SK-N-SH treated with all-trans-retinoic acid at 6 μM for 48 hours (cell line): ENCODE measurements at regions not wholly inside any gene's neighbourhood (a gene's known extent, or its start where the extent isn't known, plus 50 kb on each side); places are given as distances from the start of the nearest gene placed in this dataset.

Source experiments
- ATAC-seq: fragments of 200-7000 bp; cut with Tn5 transposase; 3 replicates; pipeline ENCODE4 v1.9.1; 2020; ENCODE audit warnings: mild to moderate bottlenecking, moderate library complexity
- ARNTL ChIP-seq: fragments of 450-650 bp; formaldehyde crosslinking; IDR thresholded peaks from 2 replicates; pipeline ENCODE4 v1.5.0; 2020; ENCODE audit warnings: low read depth, mild to moderate bottlenecking, moderate library complexity, borderline replicate concordance
- BACH2 ChIP-seq: fragments of 250-450 bp; sonication (Bioruptor Pico); IDR thresholded peaks from 2 replicates; pipeline ENCODE4 v1.9.0; 2021; ENCODE audit warnings: mild to moderate bottlenecking, borderline replicate concordance
- CREB5 ChIP-seq: fragments of 250-450 bp; sonication (Bioruptor Pico); IDR thresholded peaks from 2 replicates; pipeline ENCODE4 v1.5.1; 2020; ENCODE audit warnings: low read depth, mild to moderate bottlenecking, moderate library complexity
- CSDC2 ChIP-seq: fragments of 250-450 bp; sonication (Bioruptor Pico); IDR thresholded peaks from 2 replicates; pipeline ENCODE4 v1.5.0; 2020; ENCODE audit warnings: mild to moderate bottlenecking, moderate library complexity
- CSRNP3 ChIP-seq: fragments of 250-450 bp; sonication (Bioruptor Pico); IDR thresholded peaks from 2 replicates; pipeline ENCODE4 v1.5.1; 2021; ENCODE audit warnings: mild to moderate bottlenecking, moderate library complexity
- ESRRG ChIP-seq: fragments of 250-450 bp; sonication (Bioruptor Pico); IDR thresholded peaks from 2 replicates; pipeline ENCODE4 v1.6.1; 2021; ENCODE audit warnings: mild to moderate bottlenecking
- GLIS3 ChIP-seq: fragments of 250-450 bp; sonication (Bioruptor Pico); IDR thresholded peaks from 2 replicates; pipeline ENCODE4 v1.5.0; 2020; ENCODE audit warnings: mild to moderate bottlenecking, moderate library complexity
- ISL1 ChIP-seq: fragments of 250-450 bp; sonication (Bioruptor Pico); IDR thresholded peaks from 2 replicates; pipeline ENCODE4 v2.1.2; 2022; ENCODE audit warnings: mild to moderate bottlenecking, moderate library complexity
- OSR1 ChIP-seq: fragments of 250-450 bp; sonication (Bioruptor Pico); IDR thresholded peaks from 2 replicates; pipeline ENCODE4 v1.8.0; 2022; ENCODE audit warnings: moderate library complexity, mild to moderate bottlenecking, inconsistent platforms
- PPARA ChIP-seq: fragments of 250-450 bp; sonication (Bioruptor Pico); IDR thresholded peaks from 2 replicates; pipeline ENCODE4 v1.5.0; 2020; ENCODE audit warnings: mild to moderate bottlenecking, borderline replicate concordance
- RARB ChIP-seq: fragments of 250-450 bp; sonication (Bioruptor Pico); IDR thresholded peaks from 2 replicates; pipeline ENCODE4 v1.8.0; 2021; ENCODE audit warnings: mild to moderate bottlenecking, moderate library complexity
- SNAI2 ChIP-seq: fragments of 250-450 bp; sonication (Bioruptor Pico); IDR thresholded peaks from 2 replicates; pipeline ENCODE4 v1.5.0; 2020; ENCODE audit warnings: mild to moderate bottlenecking, moderate library complexity
- TOX ChIP-seq: fragments of 250-450 bp; sonication (Bioruptor Pico); IDR thresholded peaks from 2 replicates; pipeline ENCODE4 v1.8.0; 2021; ENCODE audit warnings: mild to moderate bottlenecking, moderate library complexity, borderline replicate concordance
- TSHZ2 ChIP-seq: fragments of 250-450 bp; sonication (Bioruptor Pico); IDR thresholded peaks from 2 replicates; pipeline ENCODE4 v1.5.0; 2020; ENCODE audit warnings: mild to moderate bottlenecking, moderate library complexity
- ZC3H10 ChIP-seq: fragments of 250-450 bp; sonication (Bioruptor Pico); IDR thresholded peaks from 2 replicates; pipeline ENCODE4 v1.5.1; 2021; ENCODE audit warnings: mild to moderate bottlenecking, moderate library complexity
- ZFP3 ChIP-seq: fragments of 250-450 bp; sonication (Bioruptor Pico); IDR thresholded peaks from 2 replicates; pipeline ENCODE4 v1.5.0; 2020; ENCODE audit warnings: mild to moderate bottlenecking, moderate library complexity
- ZFP30 ChIP-seq: fragments of 450-650 bp; formaldehyde crosslinking; IDR thresholded peaks from 2 replicates; pipeline ENCODE4 v1.5.0; 2022; ENCODE audit warnings: mild to moderate bottlenecking, moderate library complexity
- ZNF565 ChIP-seq: fragments of 450-650 bp; formaldehyde crosslinking; conservative IDR thresholded peaks from 2 replicates; pipeline ENCODE4 v1.5.0; 2020; ENCODE audit warnings: low read depth, mild to moderate bottlenecking, moderate library complexity
- ZNF70 ChIP-seq: fragments of 450-650 bp; formaldehyde crosslinking; IDR thresholded peaks from 2 replicates; pipeline ENCODE4 v1.5.0; 2020; ENCODE audit warnings: mild to moderate bottlenecking, moderate library complexity
- ZNF8 ChIP-seq: fragments of 450-650 bp; formaldehyde crosslinking; IDR thresholded peaks from 2 replicates; pipeline ENCODE4 v1.5.0; 2020; ENCODE audit warnings: mild to moderate bottlenecking, moderate library complexity
- TF ChIP-seq, protein P1 (sequence below): fragments of 250-450 bp; sonication (Bioruptor Pico); IDR thresholded peaks from 2 replicates; pipeline ENCODE4 v1.8.0; 2020; ENCODE audit warnings: mild to moderate bottlenecking, moderate library complexity, borderline replicate concordance
- TF ChIP-seq, protein P2 (sequence below): fragments of 250-450 bp; sonication (Bioruptor Pico); IDR thresholded peaks from 2 replicates; pipeline ENCODE4 v1.8.0; 2021; ENCODE audit warnings: low read depth, mild to moderate bottlenecking, moderate library complexity, borderline replicate concordance

DNA sequence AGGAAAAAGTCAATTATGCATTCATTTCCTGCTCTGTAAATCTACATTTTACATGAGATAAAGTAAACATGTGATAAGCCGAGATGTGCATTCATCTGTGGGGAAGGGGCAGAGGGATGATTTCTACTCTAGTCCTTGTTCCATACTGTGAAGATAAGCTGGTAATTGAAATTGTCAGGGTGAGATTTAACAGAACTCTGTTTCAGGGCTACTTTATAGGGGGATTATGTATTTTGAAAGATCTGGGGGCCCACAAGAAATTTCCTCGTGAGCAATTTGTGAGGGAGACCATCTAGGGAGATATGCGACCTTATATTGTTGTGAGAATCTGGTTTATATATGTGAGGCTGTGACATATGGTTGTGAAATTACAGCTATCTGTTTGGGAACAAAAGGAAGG is 73.1 kb upstream of the KCNK1 start:
- TF ChIP-seq TOX (CRISPR knock-in tag) = no peak
- no peak for TF ChIP-seq PPARA (CRISPR knock-in tag)
- TF ChIP-seq, protein P1, sequence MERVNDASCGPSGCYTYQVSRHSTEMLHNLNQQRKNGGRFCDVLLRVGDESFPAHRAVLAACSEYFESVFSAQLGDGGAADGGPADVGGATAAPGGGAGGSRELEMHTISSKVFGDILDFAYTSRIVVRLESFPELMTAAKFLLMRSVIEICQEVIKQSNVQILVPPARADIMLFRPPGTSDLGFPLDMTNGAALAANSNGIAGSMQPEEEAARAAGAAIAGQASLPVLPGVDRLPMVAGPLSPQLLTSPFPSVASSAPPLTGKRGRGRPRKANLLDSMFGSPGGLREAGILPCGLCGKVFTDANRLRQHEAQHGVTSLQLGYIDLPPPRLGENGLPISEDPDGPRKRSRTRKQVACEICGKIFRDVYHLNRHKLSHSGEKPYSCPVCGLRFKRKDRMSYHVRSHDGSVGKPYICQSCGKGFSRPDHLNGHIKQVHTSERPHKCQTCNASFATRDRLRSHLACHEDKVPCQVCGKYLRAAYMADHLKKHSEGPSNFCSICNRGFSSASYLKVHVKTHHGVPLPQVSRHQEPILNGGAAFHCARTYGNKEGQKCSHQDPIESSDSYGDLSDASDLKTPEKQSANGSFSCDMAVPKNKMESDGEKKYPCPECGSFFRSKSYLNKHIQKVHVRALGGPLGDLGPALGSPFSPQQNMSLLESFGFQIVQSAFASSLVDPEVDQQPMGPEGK (CRISPR knock-in tag) = no peak
- TF ChIP-seq ARNTL (CRISPR knock-in tag) = no peak
- no peak for TF ChIP-seq BACH2
- TF ChIP-seq ISL1 (CRISPR knock-in tag) = no peak
- TF ChIP-seq GLIS3 = no peak
- TF ChIP-seq ZFP3 (CRISPR knock-in tag) = no peak
- no peak for TF ChIP-seq ZNF70
- TF ChIP-seq TSHZ2 = no peak
- no peak for TF ChIP-seq ZNF8
- no peak for TF ChIP-seq ESRRG (CRISPR knock-in tag)
- no peak for TF ChIP-seq RARB (CRISPR knock-in tag)
- no peak for ATAC-seq

GRCh38 chr1:233543338-233544255 is 70.3 kb upstream of the KCNK1 start:
- peak; percentile 99 for ATAC-seq
- TF ChIP-seq BACH2 (no peak), TSHZ2 (no peak), ISL1 (CRISPR knock-in tag) (peak; percentile 72), RARB (CRISPR knock-in tag) (no peak), ZNF8 (no peak), SNAI2 (CRISPR knock-in tag) (peak; percentile 25; the same call in 1 of the 2 replicates), ZC3H10 (no peak)
- TF ChIP-seq, protein P2, sequence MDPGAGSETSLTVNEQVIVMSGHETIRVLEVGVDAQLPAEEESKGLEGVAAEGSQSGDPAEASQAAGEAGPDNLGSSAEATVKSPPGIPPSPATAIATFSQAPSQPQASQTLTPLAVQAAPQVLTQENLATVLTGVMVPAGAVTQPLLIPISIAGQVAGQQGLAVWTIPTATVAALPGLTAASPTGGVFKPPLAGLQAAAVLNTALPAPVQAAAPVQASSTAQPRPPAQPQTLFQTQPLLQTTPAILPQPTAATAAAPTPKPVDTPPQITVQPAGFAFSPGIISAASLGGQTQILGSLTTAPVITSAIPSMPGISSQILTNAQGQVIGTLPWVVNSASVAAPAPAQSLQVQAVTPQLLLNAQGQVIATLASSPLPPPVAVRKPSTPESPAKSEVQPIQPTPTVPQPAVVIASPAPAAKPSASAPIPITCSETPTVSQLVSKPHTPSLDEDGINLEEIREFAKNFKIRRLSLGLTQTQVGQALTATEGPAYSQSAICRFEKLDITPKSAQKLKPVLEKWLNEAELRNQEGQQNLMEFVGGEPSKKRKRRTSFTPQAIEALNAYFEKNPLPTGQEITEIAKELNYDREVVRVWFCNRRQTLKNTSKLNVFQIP (CRISPR knock-in tag) = no peak

DNA sequence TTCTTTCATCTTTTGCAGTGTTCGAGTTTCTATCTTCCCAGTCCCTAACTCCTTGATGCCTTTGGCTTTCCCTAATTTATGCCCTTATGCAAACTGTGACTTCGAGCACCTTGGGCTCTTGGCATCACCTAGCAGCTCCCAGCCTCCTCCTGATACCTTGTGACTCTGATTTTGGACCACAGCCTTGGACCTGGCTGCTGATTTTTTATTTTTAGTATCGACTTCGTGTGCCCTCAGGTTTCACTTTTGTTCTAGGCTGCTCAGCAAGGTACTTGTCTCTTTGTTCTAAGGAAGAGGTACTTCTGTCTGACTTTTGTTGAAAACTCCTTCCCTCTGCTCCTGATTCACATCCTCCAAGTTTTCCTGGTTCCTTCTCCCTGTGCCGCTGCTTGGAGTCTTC is 69.6 kb upstream of the KCNK1 start:
- TF ChIP-seq OSR1 (CRISPR knock-in tag) (no peak), ZNF565 (CRISPR knock-in tag) (no peak)
- no peak for ATAC-seq

GRCh38 chr1:233547726-233548125 is 66.2 kb upstream of the KCNK1 start:
- no peak for ATAC-seq
- TF ChIP-seq ZNF70 = no peak
- no peak for TF ChIP-seq CREB5 (CRISPR knock-in tag)
- no peak for TF ChIP-seq ISL1 (CRISPR knock-in tag)
- TF ChIP-seq, protein P2 (CRISPR knock-in tag) = no peak
- no peak for TF ChIP-seq ZFP30 (CRISPR knock-in tag)
- TF ChIP-seq GLIS3 = no peak
- no peak for TF ChIP-seq CSDC2 (CRISPR knock-in tag)
- no peak for TF ChIP-seq ZFP3 (CRISPR knock-in tag)
- TF ChIP-seq BACH2 = no peak
- no peak for TF ChIP-seq ARNTL (CRISPR knock-in tag)
- TF ChIP-seq CSRNP3 (CRISPR knock-in tag) = no peak
